HG03159 (cell line): ENCODE measurements at regions not wholly inside any gene's neighbourhood (a gene's known extent, or its start where the extent isn't known, plus 50 kb on each side); places are given as distances from the start of the nearest gene placed in this dataset.
"Not testable (repeated sequence)": the region's sequence is repeated elsewhere in the genome, so short reads cannot be mapped to it uniquely, and the experiment has no call there.

Experiments
- ATAC-seq: cut with Tn5 transposase; IDR thresholded peaks from one replicate; pipeline ENCODE4 v1.9.1; 2021; ENCODE audit warnings: mild to moderate bottlenecking, moderate library complexity; ENCODE audit not compliant: unreplicated experiment

DNA sequence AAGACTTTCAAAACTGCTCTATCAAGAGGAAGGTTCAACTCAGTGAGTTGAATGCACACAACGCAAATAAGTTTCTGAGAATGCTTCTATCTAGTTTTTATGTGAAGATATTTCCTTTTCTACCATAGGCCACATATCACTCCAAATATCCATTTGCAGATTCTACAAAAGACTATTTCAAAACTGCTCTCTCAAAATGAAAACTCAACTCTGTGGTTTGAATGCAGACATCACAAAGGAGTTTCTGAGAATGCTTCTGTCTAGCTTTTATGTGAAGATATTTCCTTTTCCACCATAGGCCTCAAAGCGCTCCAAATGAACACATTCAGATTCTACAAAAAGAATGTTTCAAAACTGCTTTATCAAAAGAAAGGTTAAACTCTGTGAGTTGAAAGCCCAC is 1093.1 kb upstream of the DEFB115 start:
- not testable (repeated sequence) for ATAC-seq

- ATAC-seq: no peak
Observed at GRCh38 chr20:30167540-30167939, 1089.9 kb upstream of the DEFB115 start.

DNA sequence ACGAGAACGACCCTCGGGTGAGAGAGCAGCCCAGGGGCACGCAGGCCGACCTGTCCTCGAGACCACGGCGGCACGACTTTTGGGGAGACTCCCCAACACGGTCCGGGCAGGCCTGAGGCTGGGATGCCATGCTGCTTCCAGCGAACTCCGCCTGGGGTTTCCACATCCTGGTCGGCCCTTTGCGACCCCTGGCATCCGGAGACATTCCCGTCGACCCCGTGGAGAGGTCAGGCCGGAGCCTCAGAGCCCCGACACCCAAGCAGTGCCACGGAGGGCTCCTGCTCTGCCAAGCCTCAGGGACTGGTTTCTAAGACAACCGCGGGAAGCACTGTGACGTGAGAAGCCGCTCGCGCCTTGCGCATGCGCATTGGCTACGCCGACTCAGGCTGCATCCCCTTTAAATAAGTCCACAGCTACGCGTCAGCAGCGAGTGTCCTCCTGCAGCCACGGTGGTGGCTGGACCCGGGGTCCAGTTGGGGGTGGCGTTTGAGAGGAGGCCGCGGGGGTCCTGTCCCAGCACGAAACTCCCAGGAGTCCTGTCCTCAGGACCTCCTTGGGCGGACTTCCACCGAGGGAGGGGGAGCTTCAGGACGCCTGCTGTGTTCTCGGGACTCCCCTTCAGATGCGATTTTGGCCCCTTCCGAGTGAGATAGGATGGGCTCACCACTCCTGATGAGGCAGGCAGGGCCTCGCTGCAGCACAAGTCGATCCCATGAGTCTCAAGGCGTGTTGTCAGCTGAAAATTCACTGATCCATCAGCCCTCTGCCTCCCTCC is 1089.3 kb upstream of the DEFB115 start:
- no peak for ATAC-seq

DNA sequence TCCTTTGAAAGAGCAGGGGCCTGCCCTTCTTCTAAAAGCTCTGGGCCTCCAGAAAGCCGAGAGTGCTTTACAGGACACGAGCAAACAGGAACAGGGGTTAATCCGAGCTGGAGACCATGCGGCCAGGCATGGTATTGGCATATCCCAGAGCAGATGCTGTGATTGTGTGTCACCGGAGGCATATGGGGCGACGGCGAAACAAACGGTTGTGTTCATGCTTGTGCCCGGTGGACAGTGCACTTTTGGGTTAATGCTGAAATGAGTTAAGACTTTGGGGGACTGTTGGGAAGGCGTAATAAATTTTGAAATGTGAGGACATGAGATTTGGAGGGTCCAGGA is 1088.7 kb upstream of the DEFB115 start:
- ATAC-seq: no peak

DNA sequence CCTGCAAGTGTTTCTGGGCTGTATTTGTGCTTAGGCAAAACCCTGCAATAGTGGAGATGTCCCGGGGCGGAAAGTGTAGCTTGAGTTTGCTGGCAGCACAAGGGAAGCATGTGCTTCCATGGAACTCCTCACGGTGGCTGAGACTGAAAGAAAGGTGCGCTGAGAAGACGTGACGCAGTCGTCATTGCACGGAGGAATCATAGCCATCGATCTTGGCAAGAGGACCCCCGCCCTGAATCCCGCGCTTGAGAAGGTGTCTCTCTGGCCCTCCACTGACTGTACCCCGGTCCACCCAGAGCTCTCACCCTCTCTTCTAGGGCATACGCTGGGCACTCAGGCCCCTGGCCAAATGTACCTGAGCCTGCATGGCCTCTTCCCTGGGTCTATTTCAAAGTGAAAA is 1081.8 kb upstream of the DEFB115 start:
- ATAC-seq: no peak

DNA sequence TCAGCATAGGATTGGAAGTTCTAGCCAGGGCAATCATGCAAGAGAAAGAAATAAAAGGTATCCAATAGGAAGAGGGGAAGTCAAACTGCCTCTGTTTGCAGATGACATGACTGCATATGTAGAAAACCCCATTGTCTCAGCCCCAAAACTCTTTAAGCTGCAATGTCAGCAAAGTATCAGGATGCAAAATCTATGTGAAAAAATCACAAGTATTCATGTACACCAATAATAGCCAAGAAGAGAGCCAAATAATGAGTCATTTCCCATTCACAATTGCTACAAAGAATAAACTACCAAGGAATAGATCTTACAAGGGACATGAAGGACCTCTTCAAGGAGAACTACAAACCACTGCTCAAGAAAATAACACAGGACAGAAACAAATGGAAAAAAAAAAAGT is 1074.3 kb upstream of the DEFB115 start:
- ATAC-seq: not testable (repeated sequence)

GRCh38 chr20:30191785-30192184 is 1065.7 kb upstream of the DEFB115 start:
- not testable (repeated sequence) for ATAC-seq

- not testable (repeated sequence) for ATAC-seq
Observed at GRCh38 chr20:30234477-30234876, 1023.0 kb upstream of the DEFB115 start.

GRCh38 chr20:30275073-30275472 is 982.4 kb upstream of the DEFB115 start:
- ATAC-seq: not testable (repeated sequence)

- ATAC-seq: no peak
Observed at GRCh38 chr20:30281584-30282197, 975.8 kb upstream of the DEFB115 start.

GRCh38 chr20:30283476-30284280 is 973.8 kb upstream of the DEFB115 start:
- ATAC-seq: not testable (repeated sequence)

DNA sequence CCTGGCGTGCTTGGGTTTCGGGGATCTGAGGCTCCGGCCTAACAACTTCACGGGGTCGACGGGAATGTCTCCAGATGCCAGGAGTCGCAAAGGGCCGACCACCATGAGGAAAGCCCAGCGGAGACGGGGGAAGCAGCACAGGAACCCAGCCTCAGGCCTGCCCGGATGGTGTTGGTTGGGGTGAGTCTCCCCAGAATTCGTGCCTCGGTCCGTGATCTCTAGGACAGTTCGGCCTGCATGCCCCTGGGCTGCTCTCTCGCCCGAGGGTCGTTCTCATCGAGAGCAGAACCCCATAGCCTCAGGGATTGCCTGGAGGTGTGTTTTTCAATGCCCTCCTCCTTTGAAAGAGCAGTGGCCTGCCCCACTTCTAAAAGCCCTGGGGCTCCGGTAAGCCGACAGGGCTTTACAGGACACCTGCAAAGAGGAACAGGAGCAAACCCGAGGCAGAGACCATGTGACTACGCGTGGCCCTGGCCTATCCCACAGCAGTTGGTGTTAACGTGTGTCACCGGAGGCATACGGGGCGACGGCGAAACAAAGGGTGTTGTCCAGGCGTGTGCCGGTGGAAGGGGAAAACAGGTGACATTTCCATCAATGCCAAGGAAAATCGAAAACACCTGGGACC is 973.1 kb upstream of the DEFB115 start:
- ATAC-seq: no peak

DNA sequence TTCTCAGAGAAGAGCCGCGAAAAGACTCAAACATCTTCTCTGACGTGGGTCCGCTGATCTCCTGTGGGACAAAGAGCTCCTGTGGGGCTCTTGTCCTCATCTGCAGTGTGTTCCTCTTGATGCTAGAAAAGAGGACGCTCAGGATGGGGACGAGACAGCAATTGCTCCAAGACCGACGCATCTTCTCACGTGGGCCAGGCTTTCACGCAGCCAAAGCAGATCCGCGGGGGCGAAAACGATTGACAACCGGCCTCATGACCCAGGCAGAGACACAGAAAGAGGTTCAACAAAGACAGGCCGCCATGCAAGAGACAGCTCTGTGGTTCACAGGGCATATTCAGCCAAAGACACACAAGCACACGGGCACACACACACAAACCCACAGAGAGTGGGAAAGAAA is 971.8 kb upstream of the DEFB115 start:
- ATAC-seq: no peak

- no peak for ATAC-seq
Observed at GRCh38 chr20:30286157-30286556, 971.3 kb upstream of the DEFB115 start.

DNA sequence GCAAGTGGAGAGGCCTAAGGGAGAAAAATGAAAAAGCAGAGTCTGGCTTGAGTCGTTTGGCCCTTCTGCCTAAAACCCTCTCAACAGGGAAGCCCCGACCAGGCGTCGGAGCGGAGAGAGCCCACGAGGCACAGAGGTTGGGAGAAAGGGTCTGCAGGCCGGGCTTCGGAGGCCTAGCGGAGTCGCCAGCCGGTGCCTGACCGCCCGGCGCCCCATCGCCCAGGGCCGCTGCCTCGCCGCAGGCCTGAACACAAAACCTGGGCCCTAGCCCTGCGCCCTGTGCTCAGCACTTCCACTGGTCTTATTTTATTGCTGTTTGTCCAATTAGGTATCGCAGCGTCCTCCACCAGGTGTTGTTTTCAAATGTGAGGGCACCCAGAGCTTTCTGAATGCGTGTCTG is 970.0 kb upstream of the DEFB115 start:
- ATAC-seq: not testable (repeated sequence)

GRCh38 chr20:30288346-30288745 is 969.1 kb upstream of the DEFB115 start:
- ATAC-seq: no peak

GRCh38 chr20:30289049-30289448 is 968.4 kb upstream of the DEFB115 start:
- not testable (repeated sequence) for ATAC-seq

- ATAC-seq: not testable (repeated sequence)
Observed at GRCh38 chr20:30289711-30290141, 967.7 kb upstream of the DEFB115 start.

GRCh38 chr20:30290361-30291063 is 967.0 kb upstream of the DEFB115 start:
- not testable (repeated sequence) for ATAC-seq

DNA sequence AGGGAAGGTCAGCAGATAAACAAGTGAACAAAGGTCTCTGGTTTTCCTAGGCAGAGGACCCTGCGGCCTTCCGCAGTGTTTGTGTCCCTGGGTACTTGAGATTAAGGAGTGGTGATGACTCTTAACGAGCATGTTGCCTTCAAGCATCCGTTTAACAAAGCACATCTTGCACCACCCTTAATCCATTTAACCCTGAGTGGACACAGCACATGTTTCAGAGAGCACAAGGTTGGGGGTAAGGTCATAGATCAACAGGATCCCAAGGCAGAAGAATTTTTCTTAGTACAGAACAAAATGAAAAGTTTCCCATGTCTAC is 966.4 kb upstream of the DEFB115 start:
- ATAC-seq: not testable (repeated sequence)

DNA sequence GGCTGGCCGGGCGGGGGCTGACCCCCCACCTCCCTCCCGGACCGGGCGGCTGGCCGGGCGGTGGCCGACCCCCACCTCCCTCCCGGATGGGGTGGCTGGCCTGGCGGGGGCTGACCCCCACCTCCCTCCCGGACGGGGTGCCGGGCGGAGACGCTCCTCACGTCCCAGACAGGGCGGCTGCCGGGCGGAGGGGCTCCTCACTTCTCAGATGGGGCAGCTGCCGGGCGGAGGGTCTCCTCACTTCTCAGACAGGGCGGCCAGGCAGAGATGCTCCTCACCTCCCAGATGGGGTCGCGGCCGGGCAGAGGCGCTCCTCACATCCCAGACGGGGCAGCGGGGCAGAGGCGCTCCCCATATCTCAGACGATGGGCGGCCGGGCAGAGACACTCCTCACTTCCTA is 965.8 kb upstream of the DEFB115 start:
- ATAC-seq: not testable (repeated sequence)
